GM19023 (cell line): ENCODE measurements at regions not wholly inside any gene's neighbourhood (a gene's known extent, or its start where the extent isn't known, plus 50 kb on each side); places are given as distances from the start of the nearest gene placed in this dataset.
"Not testable (repeated sequence)": the region's sequence is repeated elsewhere in the genome, so short reads cannot be mapped to it uniquely, and the experiment has no call there.

Source experiments
- ATAC-seq: cut with Tn5 transposase; IDR thresholded peaks from one replicate; pipeline ENCODE4 v1.9.1; 2021; ENCODE audit warnings: mild to moderate bottlenecking, moderate library complexity; ENCODE audit not compliant: unreplicated experiment

DNA sequence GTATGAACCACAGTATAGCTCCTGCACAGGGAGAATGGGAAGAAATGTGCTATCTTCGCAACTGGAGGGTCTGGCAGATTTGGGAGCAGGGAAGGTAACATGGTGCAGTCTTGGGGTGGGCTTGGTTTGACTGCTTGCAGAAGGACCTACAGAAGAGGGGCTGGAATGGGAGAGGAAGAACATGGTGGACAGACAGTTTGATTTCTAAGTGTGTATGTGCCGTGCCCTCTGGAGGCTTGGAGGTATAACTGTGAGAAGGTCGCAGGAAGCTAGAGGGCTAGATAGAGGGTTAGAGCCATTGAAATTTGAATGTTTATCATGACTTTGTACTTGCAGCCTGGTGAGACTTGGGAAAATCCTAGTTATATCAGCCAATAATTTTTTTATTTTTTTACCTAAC is 169.2 kb downstream of the SQOR start:
- ATAC-seq, result no peak

GRCh38 chr15:45810201-45810600 is 175.4 kb downstream of the SQOR start:
- ATAC-seq, result no peak

DNA sequence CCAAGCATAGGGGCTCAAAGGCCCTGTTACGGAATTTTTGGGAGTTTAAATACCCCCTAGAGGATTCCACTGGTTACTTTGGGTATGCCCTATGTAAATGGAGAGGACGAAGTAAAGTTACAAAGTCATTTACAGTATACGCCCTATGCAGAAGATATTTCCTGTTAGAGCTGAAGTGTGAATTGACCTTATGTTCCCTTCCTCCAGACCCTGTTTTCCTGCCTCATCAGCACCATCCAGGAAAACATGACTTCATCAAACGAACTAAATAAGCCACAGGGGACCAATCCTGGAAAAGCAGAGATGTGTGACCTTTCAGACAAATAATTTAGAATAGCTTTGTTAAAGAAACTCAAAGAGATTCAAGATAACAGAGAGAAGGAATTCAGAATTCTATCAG is 177.4 kb downstream of the SQOR start:
- ATAC-seq, result no peak

DNA sequence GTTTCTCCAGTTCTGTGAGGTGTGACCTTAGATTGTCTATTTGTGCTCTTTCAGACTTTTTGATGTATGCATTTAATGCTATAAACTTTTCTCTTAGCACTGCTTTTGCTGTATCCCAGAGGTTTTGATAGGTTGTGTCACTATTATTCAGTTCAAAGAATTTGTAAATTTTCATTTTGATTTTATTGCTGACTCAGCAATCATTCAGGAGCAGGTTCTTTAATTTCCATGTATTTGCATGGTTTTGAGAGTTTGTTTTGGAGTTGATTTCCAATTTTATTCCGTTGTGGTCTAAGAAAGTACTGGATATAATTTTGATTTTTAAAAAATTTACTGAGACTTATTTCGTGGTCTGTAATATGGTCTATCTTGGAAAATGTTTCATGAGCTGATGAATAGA is 182.7 kb downstream of the SQOR start:
- ATAC-seq, result not testable (repeated sequence)

- no peak for ATAC-seq
Observed at GRCh38 chr15:45821390-45821789, 186.6 kb downstream of the SQOR start.

DNA sequence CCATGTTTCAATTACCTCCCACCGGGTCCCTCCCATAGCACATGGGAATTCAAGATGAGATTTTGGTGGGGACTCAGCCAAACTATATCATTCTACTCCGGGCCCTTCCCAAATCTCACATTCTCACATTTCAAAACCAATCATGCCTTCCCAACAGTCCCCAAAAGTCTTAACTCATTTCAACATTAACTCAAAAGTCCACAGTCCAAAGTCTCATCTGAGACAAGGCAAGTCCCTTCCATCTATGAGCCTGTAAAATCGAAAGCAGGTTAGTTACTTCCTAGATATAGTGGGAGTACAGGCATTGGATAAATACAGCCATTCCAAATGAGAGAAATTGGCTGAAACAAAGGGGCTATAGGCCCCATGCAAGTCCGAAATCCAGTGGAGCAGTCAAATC is 188.1 kb downstream of the SQOR start:
- not testable (repeated sequence) for ATAC-seq

DNA sequence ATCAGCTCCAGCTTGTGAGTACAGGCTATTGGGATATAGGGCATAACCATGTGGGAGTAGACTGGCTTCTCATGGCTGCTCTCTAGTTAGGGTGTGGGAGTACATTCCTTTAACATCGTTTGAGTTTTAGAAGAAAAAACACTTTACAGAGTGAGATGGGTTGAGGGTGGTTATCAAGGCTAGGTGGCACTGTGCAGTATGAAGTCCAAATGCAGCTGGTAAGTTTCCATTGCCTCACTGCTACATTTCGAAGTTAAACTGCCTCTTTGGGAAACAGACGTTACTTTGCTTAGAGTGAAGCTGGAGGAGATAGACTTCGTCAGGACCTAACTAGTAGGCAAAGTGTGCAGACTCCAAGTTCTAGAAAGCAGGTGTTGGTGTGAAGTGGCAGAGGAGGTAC is 192.4 kb downstream of the SQOR start:
- ATAC-seq, result no peak

DNA sequence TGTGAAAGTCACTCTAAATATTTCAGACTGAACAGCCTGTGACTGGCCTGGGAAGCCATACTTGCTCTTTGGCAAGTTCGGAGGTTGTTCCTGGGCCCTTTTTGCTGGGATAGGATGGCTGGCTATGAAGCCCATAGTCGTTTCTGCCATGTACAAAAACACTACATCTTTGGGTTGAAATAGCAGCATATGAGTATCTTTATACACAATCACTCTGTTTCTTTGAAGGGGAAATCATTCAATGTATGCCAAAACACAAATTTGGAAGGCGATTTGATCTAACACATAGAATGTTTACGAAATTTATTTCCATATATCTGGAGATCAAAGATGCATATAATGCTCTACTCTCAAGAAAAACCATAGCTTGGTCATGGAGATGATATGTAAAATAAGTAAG is 192.9 kb downstream of the SQOR start:
- no peak for ATAC-seq

- ATAC-seq, result no peak
Observed at GRCh38 chr15:45829336-45830153, 194.7 kb downstream of the SQOR start.

DNA sequence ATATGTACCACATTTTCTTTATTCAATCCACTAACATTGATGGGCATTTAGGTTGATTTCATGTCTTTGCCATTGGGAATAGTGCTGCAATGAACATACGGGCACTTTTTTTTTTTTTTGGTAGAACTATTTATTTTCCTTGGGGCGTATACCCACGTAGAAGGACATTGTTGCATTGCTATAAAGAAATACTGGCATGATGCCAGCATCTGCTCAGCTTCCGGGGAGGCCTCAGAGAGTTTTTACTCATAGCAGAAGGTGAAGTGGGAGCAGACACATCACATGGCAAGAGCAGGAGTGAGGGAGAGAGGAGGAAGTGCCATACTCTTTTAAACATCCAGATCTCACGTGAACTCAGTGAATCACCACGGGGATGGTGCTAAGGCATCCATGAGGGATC is 197.0 kb downstream of the SQOR start:
- ATAC-seq, result no peak

DNA sequence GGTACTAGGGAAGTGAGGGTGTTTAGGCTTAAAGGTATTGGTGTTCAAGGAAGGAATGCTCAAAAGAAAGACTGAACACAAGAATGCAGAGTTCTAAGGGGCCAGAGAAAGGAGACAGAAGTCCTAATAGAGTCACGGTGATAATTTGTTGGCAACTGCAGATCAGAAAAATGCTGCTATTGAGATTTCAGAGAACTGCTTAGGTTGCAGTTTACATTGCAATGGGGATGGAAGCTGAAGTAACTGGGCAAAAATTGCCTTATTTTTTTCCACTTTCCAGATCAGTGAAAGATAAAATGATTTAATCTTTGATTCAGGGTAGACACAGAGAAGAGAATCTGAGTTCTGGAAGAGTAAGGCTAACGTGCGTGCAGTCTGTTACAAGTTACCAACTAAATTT is 199.8 kb downstream of the SQOR start:
- ATAC-seq, result no peak

DNA sequence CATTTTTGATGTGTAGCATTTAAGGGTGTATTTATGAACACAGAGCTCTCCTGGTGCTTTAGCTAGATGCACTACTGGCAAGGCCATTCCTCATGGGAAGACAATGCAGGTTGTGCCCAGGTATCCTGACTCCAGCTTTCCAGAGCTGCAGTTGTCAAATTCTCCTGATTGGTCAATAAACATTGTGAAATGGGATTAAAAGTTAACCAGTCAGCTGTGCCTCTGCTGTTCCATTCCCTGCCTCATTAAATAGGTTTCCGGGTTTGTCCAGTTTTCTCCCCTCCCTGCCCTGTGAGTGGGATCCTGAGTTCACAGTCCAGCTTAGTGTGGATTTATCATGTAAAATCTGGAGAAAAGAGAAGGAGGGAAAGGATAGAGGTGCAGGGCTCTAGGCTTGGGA is 207.3 kb downstream of the SQOR start:
- no peak for ATAC-seq

- ATAC-seq, result no peak
Observed at GRCh38 chr15:45847645-45848044, 212.8 kb downstream of the SQOR start.

GRCh38 chr15:45849136-45849535 is 214.3 kb downstream of the SQOR start:
- no peak for ATAC-seq

DNA sequence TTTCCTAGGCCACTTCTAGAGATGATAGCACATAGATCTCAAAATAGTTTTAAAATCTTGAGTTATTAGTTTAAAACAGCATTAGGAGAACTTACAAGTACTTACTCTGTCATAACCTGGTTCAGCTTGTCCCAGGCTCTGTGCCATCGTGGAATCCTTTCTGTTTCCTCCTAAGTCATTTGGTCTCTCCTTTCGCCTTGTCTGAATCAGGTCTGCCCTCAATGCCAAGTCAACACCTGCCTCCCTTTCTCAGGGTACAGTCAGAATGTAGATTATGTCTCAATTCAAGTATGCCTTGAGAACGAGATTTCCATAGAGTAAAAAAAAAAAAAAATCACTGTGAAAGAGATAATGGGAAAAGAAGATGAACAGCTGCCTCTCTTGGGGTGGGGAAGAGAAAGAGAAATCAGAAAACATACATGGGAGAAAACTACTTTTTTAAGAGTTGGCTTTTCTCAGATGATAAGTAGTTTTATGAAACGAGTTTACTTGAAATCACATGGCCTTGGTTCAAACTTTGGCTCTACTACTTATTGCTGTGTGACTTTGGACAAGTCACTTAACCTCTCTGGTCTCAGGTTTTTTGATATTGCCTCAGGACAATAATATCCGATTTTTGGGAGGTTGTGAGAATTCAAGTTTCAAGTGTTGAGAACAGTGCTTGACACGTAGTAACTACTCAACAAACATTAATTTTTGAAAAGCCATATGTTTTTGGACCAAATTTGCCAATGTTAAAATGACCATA is 219.8 kb downstream of the SQOR start:
- ATAC-seq, result no peak

- ATAC-seq, result no peak
Observed at GRCh38 chr15:45855210-45855906, 220.5 kb downstream of the SQOR start.

DNA sequence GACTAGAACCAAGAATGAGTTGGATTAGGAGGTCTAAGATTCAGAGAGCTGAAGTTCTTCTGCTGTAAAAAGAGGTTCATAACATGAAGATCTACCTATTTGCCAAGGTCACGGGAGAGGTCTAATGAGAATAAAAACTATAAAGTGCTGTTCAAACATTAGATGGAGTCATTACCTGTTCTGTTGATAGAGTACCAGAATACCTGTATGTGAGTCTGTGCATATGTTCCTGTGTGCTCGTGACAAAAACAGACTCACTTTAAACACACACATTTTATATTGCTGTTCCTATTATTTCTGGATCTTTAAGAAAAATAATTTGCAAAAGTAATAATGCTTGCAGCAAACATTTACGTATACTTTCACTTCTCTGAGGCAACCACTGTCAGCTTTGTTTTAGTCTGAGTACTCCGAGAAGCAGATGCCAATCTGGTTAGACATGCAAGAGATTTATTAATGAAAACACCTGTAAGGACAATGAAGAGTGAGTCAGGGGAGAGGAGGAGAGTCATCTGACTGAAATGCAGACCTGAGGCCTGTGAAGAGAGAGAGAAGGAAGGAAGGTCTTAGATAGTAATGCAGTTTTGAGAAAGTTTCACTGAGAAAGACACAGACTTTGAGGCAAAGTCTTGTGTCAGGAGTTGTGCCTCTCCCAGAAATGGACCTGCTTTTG is 221.2 kb downstream of the SQOR start:
- ATAC-seq, result no peak

- ATAC-seq, result no peak
Observed at GRCh38 chr15:45857291-45857690, 222.5 kb downstream of the SQOR start.

DNA sequence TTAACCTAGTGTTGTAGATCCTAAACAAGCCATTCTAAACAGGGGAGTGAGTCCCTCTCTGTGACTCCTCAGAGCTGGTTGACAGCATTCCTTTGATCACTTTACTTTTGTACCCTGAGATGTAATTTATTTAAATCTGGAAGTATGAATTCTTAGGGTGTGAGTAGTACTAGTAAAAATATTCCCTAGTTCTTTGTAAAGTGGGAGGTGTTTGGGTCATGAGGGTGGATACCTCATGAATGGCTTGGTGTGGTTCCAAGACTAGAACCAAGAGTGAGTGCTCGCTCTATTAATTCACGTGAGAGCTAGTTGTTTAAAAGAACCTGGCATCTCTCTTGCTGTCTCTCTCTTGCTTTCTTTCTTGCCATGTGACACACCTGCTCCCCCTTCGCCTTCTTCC is 223.7 kb downstream of the SQOR start:
- no peak for ATAC-seq

GRCh38 chr15:45862034-45862433 is 227.2 kb downstream of the SQOR start:
- no peak for ATAC-seq

- no peak for ATAC-seq
Observed at GRCh38 chr15:45863881-45864580, 229.2 kb downstream of the SQOR start.
